ENCODE measurements at regions not wholly inside any gene's neighbourhood (a gene's known extent, or its start where the extent isn't known, plus 50 kb on each side); places are given as distances from the start of the nearest gene placed in this dataset.

DNA sequence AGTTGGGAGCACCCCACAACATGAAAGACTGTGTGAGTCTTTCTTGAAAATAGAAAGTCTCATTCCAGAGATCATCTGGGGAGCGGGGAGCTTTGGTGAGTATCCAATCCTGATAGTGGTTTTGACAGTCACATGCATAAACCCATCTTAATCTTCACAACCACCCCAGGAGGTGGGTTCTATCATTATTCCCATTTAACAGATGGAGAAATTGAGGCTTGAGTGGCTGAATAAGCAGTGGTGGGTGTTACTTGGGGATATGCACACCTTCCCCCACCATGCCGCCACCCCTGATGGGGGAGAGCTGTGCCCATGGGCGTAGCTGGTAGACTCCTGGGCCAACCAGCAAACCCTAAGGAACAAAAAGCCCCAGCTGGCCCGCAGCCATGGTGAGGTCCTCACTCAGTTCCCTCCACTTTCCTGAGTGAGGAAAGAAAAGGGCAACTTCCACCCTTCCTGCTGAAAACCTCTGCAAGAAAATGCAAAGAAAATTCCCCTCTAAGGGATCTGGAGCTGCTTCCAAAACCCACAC, 99.8 kb downstream of the SNX5 start:
- dilution Hi-C loops (cut with HindIII; ENCODE audit: low sequenced_read_pairs, unreplicated experiment) (no loop called here), intact Hi-C loops (cut with micrococcal nuclease) (no loop called here), in situ Hi-C loops (cut with MboI; ENCODE audit: low sequenced_read_pairs) (no loop called here)
- Histone ChIP-seq H2BK15ac (ENCODE audit: low read depth, low read length) (no peak overlapping the region), H3K4ac (ENCODE audit: low read depth, low read length) (no peak overlapping the region), H3K18ac (ENCODE audit: low read depth, low read length) (no peak overlapping the region), H2BK20ac (ENCODE audit: low read depth, low read length) (no peak overlapping the region), H3K23ac (ENCODE audit: low read depth, low read length) (no peak overlapping the region), H2AK5ac (ENCODE audit: low read depth, low read length) (no peak overlapping the region), H4K20me1 (ENCODE audit: insufficient read depth, low read length) (no peaks in the 10 kb centered on the region), H2AFZ (replicated peaks; ENCODE audit: low read length, poor library complexity) (no peak overlapping the region), H3K79me1 (ENCODE audit: low read depth in 1 of 2, low read length in 2 of 2) (no peaks in the 10 kb centered on the region), H3K9ac (ENCODE audit: low read depth, low read length) (no peak overlapping the region), H3K27me3 (ENCODE audit: control insufficient read depth, insufficient read depth, low read length) (no peaks in the 10 kb centered on the region), H2AK9ac (replicated peaks; ENCODE audit: low read depth, low read length, poor library complexity) (no peak overlapping the region), H2BK5ac (ENCODE audit: low read depth, low read length, poor library complexity, severe bottlenecking) (no peak overlapping the region), H3K4me3 (ENCODE audit: insufficient read depth, low read depth, low read length) (no peak overlapping the region), H4K91ac (ENCODE audit: insufficient read depth, low read depth, low read length) (no peak overlapping the region), H4K5ac (ENCODE audit: low read depth, low read length) (no peak overlapping the region), H4K8ac (ENCODE audit: low read depth in 2 of 2, low read length in 2 of 2) (no peak overlapping the region), H3K4me2 (ENCODE audit: low read depth, low read length) (no peak overlapping the region), H3K9me3 (ENCODE audit: control insufficient read depth, insufficient read depth, low read length) (no peaks in the 10 kb centered on the region), H3K56ac (ENCODE audit: extremely low read depth, insufficient read depth, low read length) (no peak overlapping the region), H3K36me3 (ENCODE audit: control insufficient read depth, insufficient read depth, low read length) (no peaks in the 10 kb centered on the region), H2BK120ac (ENCODE audit: low read depth, low read length) (no peak overlapping the region), H3K14ac (replicated peaks; ENCODE audit: low read depth, low read length) (no peak overlapping the region), H3K4me1 (ENCODE audit: control insufficient read depth, insufficient read depth, low read length) (peaks cover 6% of the 10 kb centered on the region), H3K27ac (ENCODE audit: insufficient read depth, low read length) (no peak overlapping the region), H3K9me1 (ENCODE audit: insufficient read depth, low read length) (peaks cover 5% of the 10 kb centered on the region)
- no TSS peak for BruUV-seq (replicated peaks)
- no peak for ATAC-seq (ENCODE audit: low read depth)
- ChIA-PET CTCF (interaction anchor here (1.2 kb wide), 1 partner anchor 187 kb away, joined by 5 read pairs; the partner anchor contains the start of gene RRBP1), POLR2A (ENCODE audit: unreplicated experiment) (no interaction called here)
- WGBS, 2 experiments (ENCODE audit: extremely low coverage in 2 of 2, insufficient read length in 1 of 2): no CpG with 5 or more reads among the region's 4 CpGs
- TF ChIP-seq RAD21 (IDR thresholded peaks at IDR 0.05; ENCODE audit: low read length): no peak
- TF ChIP-seq SMC3 (IDR thresholded peaks at IDR 0.05; ENCODE audit: low read depth, low read length): no peak
- no peak for TF ChIP-seq RFX5 (IDR thresholded peaks at IDR 0.05; ENCODE audit: low read depth, low read length)
- no peak for DNase-seq

Data from IMR-90 (cell line).